PFSK-1 (cell line): ENCODE measurements at regions not wholly inside any gene's neighbourhood (a gene's known extent, or its start where the extent isn't known, plus 50 kb on each side); places are given as distances from the start of the nearest gene placed in this dataset.

Source experiments
- FOXP2 ChIP-seq: optimal IDR thresholded peaks from 2 replicates; pipeline ENCODE3; 2011; ENCODE audit warnings: borderline replicate concordance, control low read depth, inconsistent platforms; ENCODE audit not compliant: insufficient read depth; ENCODE audit errors: extremely low read length, extremely low read depth
- POLR2AphosphoS5 ChIP-seq: IDR thresholded peaks from 2 replicates; pipeline ENCODE4 v1.6.1; 2012; ENCODE audit warnings: low read depth, mild to moderate bottlenecking, control low read depth, low read length, moderate library complexity
- SIN3A ChIP-seq: IDR thresholded peaks from 2 replicates; pipeline ENCODE4 v1.6.1; 2012; ENCODE audit warnings: mild to moderate bottlenecking, low read length, moderate library complexity, borderline replicate concordance; ENCODE audit not compliant: insufficient read depth
- TAF1 ChIP-seq: IDR thresholded peaks from 2 replicates; pipeline ENCODE4 v1.6.1; 2012; ENCODE audit warnings: low read length, control low read depth, borderline replicate concordance; ENCODE audit not compliant: insufficient read depth
- TF ChIP-seq, protein P1 (sequence below), 2 experiments: IDR thresholded peaks; 2 replicates each; pipeline versions ENCODE4 v1.6.1 to v1.8.0; 2011 to 2012; ENCODE audit warnings: low read depth in 2 of 2, low read length in 2 of 2, control low read depth in 1 of 2, inconsistent platforms in 1 of 2, mild to moderate bottlenecking in 1 of 2, moderate library complexity in 1 of 2; ENCODE audit not compliant: insufficient read depth in 1 of 2

DNA sequence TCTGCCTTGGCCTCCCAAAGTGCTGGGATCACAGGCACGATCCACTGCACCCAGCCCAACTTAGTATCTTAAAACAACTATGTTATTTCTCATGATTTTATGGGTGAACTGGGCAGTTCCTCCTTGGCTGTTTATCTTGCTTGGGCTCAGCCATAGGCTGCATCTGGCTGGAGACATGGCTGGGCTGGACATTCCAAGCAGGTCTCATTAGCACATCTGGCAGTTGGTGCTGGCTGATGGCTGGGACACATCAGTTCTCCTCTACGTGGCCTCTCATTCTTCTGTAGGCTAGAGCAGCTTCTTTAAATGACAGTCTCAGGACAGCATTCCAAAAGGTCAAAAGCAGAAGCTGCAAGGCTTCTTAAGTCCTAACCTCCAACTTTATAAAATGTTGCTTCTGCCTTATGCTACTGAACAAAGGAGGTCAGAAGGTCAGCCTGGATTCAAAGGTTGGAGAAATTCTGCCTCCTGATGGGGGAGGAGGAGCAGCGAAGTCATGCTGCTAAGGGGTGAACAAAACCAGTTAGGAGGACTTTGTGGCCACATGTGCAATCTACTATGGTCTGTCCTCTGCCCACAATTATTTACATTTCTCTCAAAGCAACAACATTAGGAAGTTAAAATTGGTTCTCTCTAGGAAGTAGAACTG, 144.0 kb downstream of the AQP9 start:
- TF ChIP-seq SIN3A (no peak), POLR2AphosphoS5 (no peak), TAF1 (no peak), FOXP2 (no peak)
- TF ChIP-seq, protein P1, sequence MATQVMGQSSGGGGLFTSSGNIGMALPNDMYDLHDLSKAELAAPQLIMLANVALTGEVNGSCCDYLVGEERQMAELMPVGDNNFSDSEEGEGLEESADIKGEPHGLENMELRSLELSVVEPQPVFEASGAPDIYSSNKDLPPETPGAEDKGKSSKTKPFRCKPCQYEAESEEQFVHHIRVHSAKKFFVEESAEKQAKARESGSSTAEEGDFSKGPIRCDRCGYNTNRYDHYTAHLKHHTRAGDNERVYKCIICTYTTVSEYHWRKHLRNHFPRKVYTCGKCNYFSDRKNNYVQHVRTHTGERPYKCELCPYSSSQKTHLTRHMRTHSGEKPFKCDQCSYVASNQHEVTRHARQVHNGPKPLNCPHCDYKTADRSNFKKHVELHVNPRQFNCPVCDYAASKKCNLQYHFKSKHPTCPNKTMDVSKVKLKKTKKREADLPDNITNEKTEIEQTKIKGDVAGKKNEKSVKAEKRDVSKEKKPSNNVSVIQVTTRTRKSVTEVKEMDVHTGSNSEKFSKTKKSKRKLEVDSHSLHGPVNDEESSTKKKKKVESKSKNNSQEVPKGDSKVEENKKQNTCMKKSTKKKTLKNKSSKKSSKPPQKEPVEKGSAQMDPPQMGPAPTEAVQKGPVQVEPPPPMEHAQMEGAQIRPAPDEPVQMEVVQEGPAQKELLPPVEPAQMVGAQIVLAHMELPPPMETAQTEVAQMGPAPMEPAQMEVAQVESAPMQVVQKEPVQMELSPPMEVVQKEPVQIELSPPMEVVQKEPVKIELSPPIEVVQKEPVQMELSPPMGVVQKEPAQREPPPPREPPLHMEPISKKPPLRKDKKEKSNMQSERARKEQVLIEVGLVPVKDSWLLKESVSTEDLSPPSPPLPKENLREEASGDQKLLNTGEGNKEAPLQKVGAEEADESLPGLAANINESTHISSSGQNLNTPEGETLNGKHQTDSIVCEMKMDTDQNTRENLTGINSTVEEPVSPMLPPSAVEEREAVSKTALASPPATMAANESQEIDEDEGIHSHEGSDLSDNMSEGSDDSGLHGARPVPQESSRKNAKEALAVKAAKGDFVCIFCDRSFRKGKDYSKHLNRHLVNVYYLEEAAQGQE (IDR thresholded peaks at IDR 0.05; ENCODE audit: insufficient read depth in 1 of 2, low read depth in 2 of 2, low read length in 2 of 2) = no peak

DNA sequence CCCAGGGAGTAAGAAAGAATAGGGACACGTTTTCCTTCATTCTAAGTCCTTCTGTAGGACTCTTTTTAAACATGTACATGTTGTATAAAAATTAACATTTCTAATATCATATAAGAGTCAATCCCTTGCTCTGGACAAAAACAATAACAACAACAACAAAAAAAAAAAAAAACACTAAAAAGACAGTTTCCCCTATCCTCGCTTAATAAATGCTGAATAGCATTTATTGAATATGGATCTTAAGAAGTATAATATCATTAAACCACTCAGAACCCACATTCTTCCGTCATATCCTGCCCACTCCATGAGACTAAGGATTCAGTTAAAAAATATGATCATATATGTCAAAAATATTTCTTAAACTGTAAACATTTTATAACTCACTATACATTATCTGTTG, 145.1 kb downstream of the AQP9 start:
- TF ChIP-seq SIN3A = no peak
- no peak for TF ChIP-seq TAF1

DNA sequence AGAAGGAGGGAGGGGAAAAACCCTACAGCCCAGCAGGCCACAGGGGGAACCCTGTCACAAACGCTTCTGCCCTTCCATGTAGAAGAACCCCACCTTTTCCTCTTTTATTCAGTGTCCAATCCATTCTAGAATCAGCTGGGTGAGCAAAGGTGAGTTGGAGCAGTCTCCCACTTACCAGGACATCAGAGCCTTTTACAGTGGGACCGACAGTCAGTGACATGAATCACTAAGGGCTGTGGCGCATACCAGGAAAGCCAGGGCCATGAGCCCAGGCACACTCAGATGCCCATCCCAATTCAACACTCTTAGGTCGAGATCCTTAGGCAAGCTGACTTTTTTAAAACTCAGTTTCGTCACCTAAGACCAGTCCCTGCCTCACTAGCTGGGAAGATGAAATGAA, 146.1 kb downstream of the AQP9 start:
- TF ChIP-seq TAF1 (no peak), POLR2AphosphoS5 (no peak), FOXP2 (no peak), SIN3A (no peak)
- TF ChIP-seq, protein P1 (IDR thresholded peaks at IDR 0.05; ENCODE audit: insufficient read depth in 1 of 2, low read depth in 2 of 2, low read length in 2 of 2) = no peak

DNA sequence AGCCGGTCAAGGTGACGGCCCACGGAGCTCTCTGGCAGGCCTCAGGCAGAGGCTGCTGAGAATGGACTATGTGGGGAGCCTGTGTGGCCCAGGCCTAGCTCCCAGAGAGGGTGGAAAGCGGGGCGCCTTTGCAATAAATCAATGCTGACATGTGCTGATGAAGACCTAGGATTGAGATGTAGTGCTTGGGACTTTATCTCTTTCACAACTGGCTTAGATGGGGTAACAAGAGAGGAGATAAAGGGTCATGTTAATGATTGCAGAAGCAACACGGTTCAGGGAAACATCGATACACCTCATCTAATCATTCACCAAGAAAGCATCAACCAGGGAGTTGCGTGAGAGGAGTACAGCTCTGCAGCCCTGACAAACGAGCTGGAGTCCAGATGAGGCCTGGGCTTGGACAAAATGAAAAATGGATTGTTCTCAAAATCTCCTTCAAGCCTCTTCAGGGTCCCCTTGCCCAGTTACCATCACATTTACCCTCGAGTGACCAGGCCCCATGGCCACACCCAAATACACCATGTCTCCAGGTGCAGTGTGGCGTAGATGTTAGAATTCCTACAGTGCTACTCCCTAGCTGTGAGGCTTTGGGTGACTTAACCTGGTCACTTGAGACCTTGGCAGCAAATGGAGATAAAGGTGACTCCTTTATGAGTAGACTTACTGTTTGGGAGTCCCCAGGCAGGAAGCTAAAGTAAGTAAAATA, 146.4 kb upstream of the LIPC start:
- TF ChIP-seq FOXP2 = no peak
- TF ChIP-seq SIN3A = no peak
- no peak for TF ChIP-seq TAF1
- no peak for TF ChIP-seq POLR2AphosphoS5

GRCh38 chr15:58285921-58286278, 145.9 kb upstream of the LIPC start:
- TF ChIP-seq, protein P1 (IDR thresholded peaks at IDR 0.05; ENCODE audit: insufficient read depth in 1 of 2, low read depth in 2 of 2, low read length in 2 of 2) = no peak
- TF ChIP-seq SIN3A = no peak

DNA sequence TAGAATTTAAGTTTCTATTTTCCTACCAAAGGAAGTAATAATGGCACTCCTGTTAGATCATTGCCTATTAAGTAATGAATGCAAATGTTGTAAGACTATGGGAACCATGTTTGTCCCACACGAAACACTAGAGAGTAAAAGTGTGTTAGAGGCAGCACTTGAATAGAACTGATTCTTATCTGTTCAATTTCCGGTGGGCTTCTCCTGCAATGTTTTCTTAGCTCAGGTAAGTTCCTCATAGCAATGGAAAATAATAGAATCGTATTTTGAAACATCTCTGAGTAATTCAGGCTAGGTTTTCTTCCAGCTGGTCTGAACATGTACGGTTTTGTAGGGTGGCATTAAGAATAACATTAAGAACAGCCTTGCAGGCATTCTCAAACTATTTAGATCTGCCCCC, 145.3 kb upstream of the LIPC start:
- no peak for TF ChIP-seq POLR2AphosphoS5
- no peak for TF ChIP-seq TAF1
- no peak for TF ChIP-seq FOXP2
- no peak for TF ChIP-seq SIN3A
- TF ChIP-seq, protein P1 (IDR thresholded peaks at IDR 0.05; ENCODE audit: insufficient read depth in 1 of 2, low read depth in 2 of 2, low read length in 2 of 2) = no peak
